HG02885 (cell line): ENCODE measurements at regions not wholly inside any gene's neighbourhood (a gene's known extent, or its start where the extent isn't known, plus 50 kb on each side); places are given as distances from the start of the nearest gene placed in this dataset.

Experiments used
- ATAC-seq: cut with Tn5 transposase; IDR thresholded peaks from one replicate; pipeline ENCODE4 v1.9.1; 2021; ENCODE audit warnings: mild to moderate bottlenecking; ENCODE audit not compliant: unreplicated experiment, poor library complexity

GRCh38 chr3:106365061-106365691 is 496.4 kb upstream of the CBLB start:
- no peak for ATAC-seq

- no peak for ATAC-seq
Observed at GRCh38 chr3:106366352-106366751, 497.5 kb upstream of the CBLB start.

- ATAC-seq, result no peak
Observed at GRCh38 chr3:106367496-106367895, 498.7 kb upstream of the CBLB start.

- no peak for ATAC-seq
Observed at GRCh38 chr3:106371221-106371970, 502.6 kb upstream of the CBLB start.

GRCh38 chr3:106371971-106372805 is 503.4 kb upstream of the CBLB start:
- no peak for ATAC-seq

GRCh38 chr3:106372806-106373190 is 504.0 kb upstream of the CBLB start:
- ATAC-seq, result no peak

GRCh38 chr3:106376016-106376570 is 507.3 kb upstream of the CBLB start:
- ATAC-seq, result no peak

- ATAC-seq, result no peak
Observed at GRCh38 chr3:106379251-106379750, 510.5 kb upstream of the CBLB start.

GRCh38 chr3:106380232-106380631 is 511.4 kb upstream of the CBLB start:
- ATAC-seq, result no peak

- ATAC-seq, result no peak
Observed at GRCh38 chr3:106381286-106381938, 512.6 kb upstream of the CBLB start.

GRCh38 chr3:106381939-106382335 is 513.1 kb upstream of the CBLB start:
- no peak for ATAC-seq

GRCh38 chr3:106386050-106386449 is 517.2 kb upstream of the CBLB start:
- ATAC-seq, result no peak

GRCh38 chr3:106392915-106393314 is 524.1 kb upstream of the CBLB start:
- ATAC-seq, result no peak

- ATAC-seq, result no peak
Observed at GRCh38 chr3:106397006-106397405, 528.2 kb upstream of the CBLB start.

GRCh38 chr3:106398891-106399600 is 530.2 kb upstream of the CBLB start:
- no peak for ATAC-seq

GRCh38 chr3:106399761-106400160 is 530.9 kb upstream of the CBLB start:
- no peak for ATAC-seq

- ATAC-seq, result no peak
Observed at GRCh38 chr3:106401666-106402490, 533.1 kb upstream of the CBLB start.

- ATAC-seq, result no peak
Observed at GRCh38 chr3:106403371-106404145, 534.7 kb upstream of the CBLB start.
